SK-N-SH treated with all-trans-retinoic acid at 6 μM for 48 hours (cell line): ENCODE measurements at regions not wholly inside any gene's neighbourhood (a gene's known extent, or its start where the extent isn't known, plus 50 kb on each side); places are given as distances from the start of the nearest gene placed in this dataset.

Experiments
- ATAC-seq: fragments of 200-7000 bp; cut with Tn5 transposase; 3 replicates; pipeline ENCODE4 v1.9.1; 2020; ENCODE audit warnings: mild to moderate bottlenecking, moderate library complexity
- BACH2 ChIP-seq: fragments of 250-450 bp; sonication (Bioruptor Pico); IDR thresholded peaks from 2 replicates; pipeline ENCODE4 v1.9.0; 2021; ENCODE audit warnings: mild to moderate bottlenecking, borderline replicate concordance
- CREB5 ChIP-seq: fragments of 250-450 bp; sonication (Bioruptor Pico); IDR thresholded peaks from 2 replicates; pipeline ENCODE4 v1.5.1; 2020; ENCODE audit warnings: low read depth, mild to moderate bottlenecking, moderate library complexity
- CSDC2 ChIP-seq: fragments of 250-450 bp; sonication (Bioruptor Pico); IDR thresholded peaks from 2 replicates; pipeline ENCODE4 v1.5.0; 2020; ENCODE audit warnings: mild to moderate bottlenecking, moderate library complexity
- CSRNP3 ChIP-seq: fragments of 250-450 bp; sonication (Bioruptor Pico); IDR thresholded peaks from 2 replicates; pipeline ENCODE4 v1.5.1; 2021; ENCODE audit warnings: mild to moderate bottlenecking, moderate library complexity
- ESRRG ChIP-seq: fragments of 250-450 bp; sonication (Bioruptor Pico); IDR thresholded peaks from 2 replicates; pipeline ENCODE4 v1.6.1; 2021; ENCODE audit warnings: mild to moderate bottlenecking
- GLIS3 ChIP-seq: fragments of 250-450 bp; sonication (Bioruptor Pico); IDR thresholded peaks from 2 replicates; pipeline ENCODE4 v1.5.0; 2020; ENCODE audit warnings: mild to moderate bottlenecking, moderate library complexity
- ISL1 ChIP-seq: fragments of 250-450 bp; sonication (Bioruptor Pico); IDR thresholded peaks from 2 replicates; pipeline ENCODE4 v2.1.2; 2022; ENCODE audit warnings: mild to moderate bottlenecking, moderate library complexity
- OSR1 ChIP-seq: fragments of 250-450 bp; sonication (Bioruptor Pico); IDR thresholded peaks from 2 replicates; pipeline ENCODE4 v1.8.0; 2022; ENCODE audit warnings: moderate library complexity, mild to moderate bottlenecking, inconsistent platforms
- PATZ1 ChIP-seq: fragments of 250-450 bp; sonication (Bioruptor Pico); IDR thresholded peaks from 2 replicates; pipeline ENCODE4 v1.8.0; 2020; ENCODE audit warnings: mild to moderate bottlenecking, moderate library complexity, borderline replicate concordance
- POU6F1 ChIP-seq: fragments of 250-450 bp; sonication (Bioruptor Pico); IDR thresholded peaks from 2 replicates; pipeline ENCODE4 v1.8.0; 2021; ENCODE audit warnings: low read depth, mild to moderate bottlenecking, moderate library complexity, borderline replicate concordance
- PPARA ChIP-seq: fragments of 250-450 bp; sonication (Bioruptor Pico); IDR thresholded peaks from 2 replicates; pipeline ENCODE4 v1.5.0; 2020; ENCODE audit warnings: mild to moderate bottlenecking, borderline replicate concordance
- RARB ChIP-seq: fragments of 250-450 bp; sonication (Bioruptor Pico); IDR thresholded peaks from 2 replicates; pipeline ENCODE4 v1.8.0; 2021; ENCODE audit warnings: mild to moderate bottlenecking, moderate library complexity
- SNAI2 ChIP-seq: fragments of 250-450 bp; sonication (Bioruptor Pico); IDR thresholded peaks from 2 replicates; pipeline ENCODE4 v1.5.0; 2020; ENCODE audit warnings: mild to moderate bottlenecking, moderate library complexity
- TCF4 ChIP-seq: fragments of 250-450 bp; sonication (Bioruptor Pico); IDR thresholded peaks from 2 replicates; pipeline ENCODE4 v1.8.0; 2021; ENCODE audit warnings: mild to moderate bottlenecking, moderate library complexity, borderline replicate concordance
- TOX ChIP-seq: fragments of 250-450 bp; sonication (Bioruptor Pico); IDR thresholded peaks from 2 replicates; pipeline ENCODE4 v1.8.0; 2021; ENCODE audit warnings: mild to moderate bottlenecking, moderate library complexity, borderline replicate concordance
- TSHZ2 ChIP-seq: fragments of 250-450 bp; sonication (Bioruptor Pico); IDR thresholded peaks from 2 replicates; pipeline ENCODE4 v1.5.0; 2020; ENCODE audit warnings: mild to moderate bottlenecking, moderate library complexity
- ZFP3 ChIP-seq: fragments of 250-450 bp; sonication (Bioruptor Pico); IDR thresholded peaks from 2 replicates; pipeline ENCODE4 v1.5.0; 2020; ENCODE audit warnings: mild to moderate bottlenecking, moderate library complexity
- ZFP30 ChIP-seq: fragments of 450-650 bp; formaldehyde crosslinking; IDR thresholded peaks from 2 replicates; pipeline ENCODE4 v1.5.0; 2022; ENCODE audit warnings: mild to moderate bottlenecking, moderate library complexity
- ZNF565 ChIP-seq: fragments of 450-650 bp; formaldehyde crosslinking; conservative IDR thresholded peaks from 2 replicates; pipeline ENCODE4 v1.5.0; 2020; ENCODE audit warnings: low read depth, mild to moderate bottlenecking, moderate library complexity
- ZNF70 ChIP-seq: fragments of 450-650 bp; formaldehyde crosslinking; IDR thresholded peaks from 2 replicates; pipeline ENCODE4 v1.5.0; 2020; ENCODE audit warnings: mild to moderate bottlenecking, moderate library complexity
- ZNF8 ChIP-seq: fragments of 450-650 bp; formaldehyde crosslinking; IDR thresholded peaks from 2 replicates; pipeline ENCODE4 v1.5.0; 2020; ENCODE audit warnings: mild to moderate bottlenecking, moderate library complexity

GRCh38 chr14:98582276-98582675 lies 689.7 kb downstream of the BCL11B start:
- TF ChIP-seq CSRNP3 (CRISPR knock-in tag) (no peak), ESRRG (CRISPR knock-in tag) (no peak), ZFP30 (no peak), CSDC2 (CRISPR knock-in tag) (no peak), ZFP3 (CRISPR knock-in tag) (no peak), TSHZ2 (CRISPR knock-in tag) (no peak), SNAI2 (CRISPR knock-in tag) (no peak), OSR1 (CRISPR knock-in tag) (no peak), TCF4 (CRISPR knock-in tag) (no peak), CREB5 (no peak), RARB (no peak), GLIS3 (no peak), BACH2 (CRISPR knock-in tag) (no peak), PATZ1 (CRISPR knock-in tag) (no peak), POU6F1 (CRISPR knock-in tag) (no peak), TOX (no peak), PPARA (no peak), ISL1 (CRISPR knock-in tag) (no peak)
- no peak for ATAC-seq

GRCh38 chr14:98591161-98591560 lies 680.8 kb downstream of the BCL11B start:
- ATAC-seq = no peak
- no peak for TF ChIP-seq RARB
- TF ChIP-seq TCF4 (CRISPR knock-in tag) = no peak
- no peak for TF ChIP-seq ZNF8 (CRISPR knock-in tag)
- no peak for TF ChIP-seq CSRNP3 (CRISPR knock-in tag)
- TF ChIP-seq ZNF70 (CRISPR knock-in tag) = no peak
- no peak for TF ChIP-seq OSR1 (CRISPR knock-in tag)
- no peak for TF ChIP-seq PPARA
- no peak for TF ChIP-seq ZFP3 (CRISPR knock-in tag)
- no peak for TF ChIP-seq ZNF565 (CRISPR knock-in tag)
